Kidney tubule cell (primary cell): ENCODE measurements at regions not wholly inside any gene's neighbourhood (a gene's known extent, or its start where the extent isn't known, plus 50 kb on each side); places are given as distances from the start of the nearest gene placed in this dataset.
"Not testable (repeated sequence)": the region's sequence is repeated elsewhere in the genome, so short reads cannot be mapped to it uniquely, and the experiment has no call there.

ENCODE experiments used
- DNase-seq: peaks from one replicate; pipeline ENCODE4 v3.0.0-alpha.2; 2018; ENCODE audit warnings: low spot score

GRCh38 chr6:50899306-50899870 lies 80.7 kb downstream of the TFAP2B start:
- DNase-seq, result no peak

DNA sequence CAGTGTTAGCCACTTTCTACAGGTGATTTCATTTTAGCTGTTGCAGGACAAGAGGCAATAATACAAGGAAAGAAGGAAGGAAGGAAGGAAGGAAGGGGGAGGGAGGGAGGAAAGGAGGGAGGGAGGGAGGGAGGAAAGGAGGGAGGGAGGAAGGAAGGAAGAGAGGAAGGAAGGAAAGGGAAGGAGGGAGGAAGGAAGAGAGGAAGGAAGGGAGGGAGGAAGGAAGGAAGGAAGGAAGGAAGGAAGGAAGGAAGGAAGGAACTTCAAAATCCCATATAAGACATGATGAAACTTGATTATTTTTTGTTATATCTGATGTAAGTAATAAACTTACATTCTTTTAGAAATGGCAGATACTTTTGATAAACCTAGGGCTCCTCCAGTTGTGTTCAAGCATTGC lies 83.6 kb downstream of the TFAP2B start:
- no peak for DNase-seq

GRCh38 chr6:50905297-50905696 lies 86.6 kb downstream of the TFAP2B start:
- peak; percentile 76 for DNase-seq

DNA sequence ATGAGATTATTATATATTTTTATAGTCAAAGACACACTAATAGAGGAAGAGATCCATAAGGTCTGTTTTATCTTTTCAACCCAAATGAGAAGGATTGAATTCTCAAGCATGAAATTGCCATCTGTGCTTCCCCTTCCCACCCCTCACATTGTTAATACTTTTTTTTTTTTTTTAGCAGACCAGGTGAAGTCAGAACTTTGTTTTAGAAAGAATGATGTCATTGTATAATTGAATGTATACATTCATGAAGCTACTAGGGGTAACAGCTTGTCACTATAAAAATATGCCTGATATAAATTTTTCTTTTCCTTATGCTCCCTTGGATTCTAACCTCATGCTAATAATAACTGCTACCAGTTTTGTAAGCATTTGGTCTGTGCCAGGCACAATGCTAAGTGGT lies 88.9 kb downstream of the TFAP2B start:
- DNase-seq, result no peak

- DNase-seq, result no peak
These were observed 94.6 kb downstream of the TFAP2B start for GRCh38 chr6:50913105-50913770.

DNA sequence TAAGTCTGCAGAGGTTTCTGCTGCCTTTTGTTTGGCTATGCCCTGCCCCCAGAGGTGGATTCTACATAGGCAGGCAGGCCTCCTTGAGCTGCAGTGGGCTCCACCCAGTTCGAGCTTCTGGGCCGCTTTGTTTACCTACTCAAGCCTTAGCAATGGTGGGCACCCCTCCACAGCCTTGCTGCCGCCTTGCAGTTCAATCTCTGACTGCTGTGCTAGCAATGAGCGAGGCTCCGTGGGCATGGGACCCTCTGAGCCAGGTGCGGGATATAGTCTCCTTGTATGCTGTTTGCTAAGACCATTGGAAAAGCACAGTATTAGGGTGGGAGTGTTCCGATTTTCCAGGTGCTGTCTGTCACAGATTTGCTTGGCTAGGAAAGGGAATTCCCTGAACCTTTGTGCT lies 102.7 kb downstream of the TFAP2B start:
- DNase-seq, result not testable (repeated sequence)

- no peak for DNase-seq
These were observed 103.3 kb downstream of the TFAP2B start for GRCh38 chr6:50921968-50922367.

GRCh38 chr6:50922579-50923525 lies 104.2 kb downstream of the TFAP2B start:
- no peak for DNase-seq

DNA sequence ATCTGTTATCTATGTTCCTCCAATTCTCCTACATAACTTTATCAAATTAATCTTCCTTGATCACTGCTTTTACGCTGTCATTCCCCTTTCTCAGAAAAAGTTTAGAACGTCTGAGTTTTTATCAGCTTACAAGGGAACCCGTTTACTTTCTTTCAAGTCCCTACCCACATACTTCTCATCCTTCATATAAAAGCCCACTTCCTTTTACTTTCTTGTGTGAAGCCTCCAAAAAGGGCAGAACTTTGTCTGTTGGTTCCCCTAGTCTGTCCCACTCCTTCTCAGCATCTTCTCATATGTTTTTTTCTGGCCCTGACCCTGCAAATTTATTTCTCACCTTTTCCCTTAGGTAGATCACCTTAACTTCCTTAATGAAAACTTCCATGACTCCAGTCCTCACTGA lies 106.1 kb downstream of the TFAP2B start:
- no peak for DNase-seq

- peak; percentile 37 for DNase-seq
These were observed 106.9 kb downstream of the TFAP2B start for GRCh38 chr6:50925548-50925947.

- peak; percentile 41 for DNase-seq
These were observed 107.3 kb downstream of the TFAP2B start for GRCh38 chr6:50925981-50926380.

GRCh38 chr6:50927800-50928199 lies 109.1 kb downstream of the TFAP2B start:
- DNase-seq, result peak; percentile 91

DNA sequence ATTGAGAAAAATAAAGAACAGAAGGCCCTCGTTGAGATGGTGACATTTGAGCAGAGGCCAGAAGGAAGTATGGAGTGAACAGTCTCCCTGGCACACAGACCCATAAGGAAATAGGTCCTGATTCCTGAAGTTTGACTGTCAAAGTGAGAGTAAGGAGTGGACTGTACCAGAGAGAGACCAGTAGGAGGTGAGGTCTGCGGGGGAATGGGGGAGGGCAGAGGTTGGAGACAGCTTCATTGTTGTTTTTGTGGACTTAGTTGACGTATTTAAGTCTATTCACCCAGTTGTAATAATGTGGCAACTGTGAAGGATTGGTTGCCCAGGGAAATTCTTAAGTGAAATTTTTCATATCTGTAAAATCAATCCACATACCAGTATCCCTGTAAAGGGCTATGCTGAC lies 110.7 kb downstream of the TFAP2B start:
- no peak for DNase-seq

DNA sequence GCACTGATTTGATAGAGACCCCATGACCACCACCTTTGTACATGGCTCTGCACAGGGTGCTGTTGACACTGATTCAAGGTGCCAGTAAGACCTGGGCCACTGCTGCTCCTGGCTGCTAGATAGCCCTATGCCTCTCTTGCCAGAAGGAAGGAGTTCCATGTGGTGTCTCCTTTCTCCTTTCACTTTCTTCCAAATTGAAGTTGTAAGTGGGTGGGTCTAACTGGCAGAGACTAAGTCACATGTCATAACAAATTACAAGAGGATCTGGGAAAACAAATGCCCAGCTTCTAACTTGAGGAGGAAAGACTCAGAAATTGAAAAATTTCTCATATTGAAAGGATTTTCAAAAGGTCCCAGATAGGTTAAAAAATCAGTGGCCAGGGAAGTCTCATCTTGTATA lies 116.8 kb downstream of the TFAP2B start:
- DNase-seq, result peak; percentile 29

GRCh38 chr6:50936277-50936681 lies 117.6 kb downstream of the TFAP2B start:
- DNase-seq, result no peak

DNA sequence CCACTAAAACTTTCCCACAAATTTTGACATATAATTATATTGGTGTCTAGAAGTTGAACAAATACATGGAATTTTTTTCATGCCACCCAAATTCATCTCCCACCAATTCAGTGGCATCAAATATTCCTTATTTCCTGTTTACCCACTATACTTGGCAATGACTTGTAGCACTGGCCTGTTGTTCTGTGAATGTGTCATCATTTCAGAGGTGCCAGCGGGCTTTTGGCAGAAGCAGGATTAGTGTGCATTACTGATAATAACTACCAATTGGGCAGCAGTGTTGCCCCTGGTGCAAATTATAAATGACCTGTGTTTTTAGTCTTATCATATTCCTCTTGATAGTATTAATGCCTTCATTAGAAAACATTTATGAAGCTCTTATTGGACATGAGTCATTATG lies 121.3 kb downstream of the TFAP2B start:
- DNase-seq, result no peak

GRCh38 chr6:50945789-50946188 lies 127.1 kb downstream of the TFAP2B start:
- no peak for DNase-seq

GRCh38 chr6:50952092-50952907 lies 133.6 kb downstream of the TFAP2B start:
- peak; percentile 53 for DNase-seq

DNA sequence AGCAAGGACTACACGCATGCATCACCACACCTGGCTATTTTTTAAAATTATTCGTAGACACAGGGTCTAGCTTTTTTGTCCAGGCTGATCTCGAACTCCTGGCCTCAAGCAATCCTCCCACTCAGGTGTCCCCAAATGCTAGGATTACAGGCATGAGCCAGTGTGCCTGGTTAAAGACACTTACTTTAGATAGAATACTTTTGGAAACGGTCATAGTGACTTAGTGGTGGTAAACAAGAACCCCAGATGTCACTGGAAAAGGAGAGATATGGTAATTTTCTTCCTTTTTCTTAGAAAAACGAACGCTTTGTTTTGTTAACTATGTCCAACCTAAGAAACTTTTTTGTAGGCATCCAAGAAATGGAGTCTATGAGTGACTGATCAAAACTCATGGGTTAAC lies 137.3 kb downstream of the TFAP2B start:
- no peak for DNase-seq

GRCh38 chr6:50958148-50958697 lies 139.6 kb downstream of the TFAP2B start:
- no peak for DNase-seq

DNA sequence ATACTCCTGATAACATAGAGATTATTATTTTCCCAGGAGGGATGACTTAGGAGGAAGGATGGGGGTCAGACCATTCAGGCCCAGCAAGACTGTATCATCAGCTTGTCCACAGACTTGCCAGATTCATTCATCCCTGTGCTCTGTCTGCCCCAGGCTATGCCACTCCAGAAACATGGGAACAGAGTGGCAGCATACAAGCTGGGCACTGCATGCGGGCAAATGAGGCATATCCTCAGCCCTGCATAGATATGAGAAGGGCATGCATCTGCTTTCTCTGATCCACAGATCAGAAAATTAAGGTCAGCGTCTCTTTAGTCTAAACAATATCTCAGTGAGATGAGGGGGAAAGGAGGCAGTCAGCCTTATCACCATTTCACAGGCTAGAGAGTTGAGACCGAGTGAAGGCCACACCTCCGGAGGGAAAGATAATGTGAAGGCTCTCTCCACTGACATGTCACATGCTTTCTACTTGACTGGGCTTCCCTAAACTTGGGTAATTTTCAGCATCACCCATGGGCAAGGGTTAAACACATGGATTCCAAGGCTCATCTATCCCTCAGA lies 140.5 kb downstream of the TFAP2B start:
- DNase-seq, result no peak

DNA sequence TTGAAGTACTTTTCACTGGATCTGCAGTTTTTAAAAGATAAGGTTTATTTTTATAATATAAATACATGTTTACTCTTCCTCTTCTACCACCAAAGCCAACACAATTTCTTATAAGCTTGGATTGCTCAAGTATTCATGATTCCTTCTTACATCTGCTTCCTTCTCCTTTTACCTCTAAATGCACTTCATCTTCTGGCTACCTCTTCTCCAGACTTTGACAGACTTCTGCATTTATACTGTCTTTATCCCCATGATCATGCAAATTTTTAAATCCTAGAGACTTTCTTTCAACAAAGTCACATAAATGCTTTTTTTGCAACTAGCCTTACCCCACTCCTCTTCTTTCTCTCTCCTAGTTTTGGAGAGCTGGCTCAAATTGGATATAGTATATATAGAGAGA lies 142.9 kb downstream of the TFAP2B start:
- DNase-seq, result no peak
